Left ventricle myocardium superior (tissue), 1 donor: ENCODE measurements at regions not wholly inside any gene's neighbourhood (a gene's known extent, or its start where the extent isn't known, plus 50 kb on each side); places are given as distances from the start of the nearest gene placed in this dataset.
"Not testable (repeated sequence)": the region's sequence is repeated elsewhere in the genome, so short reads cannot be mapped to it uniquely, and the experiment has no call there.

ENCODE experiments used
- ATAC-seq: fragments of 200-7000 bp; cut with Tn5 transposase; one replicate; pipeline ENCODE4 v1.9.1; 2020; ENCODE audit warnings: mild to moderate bottlenecking, moderate library complexity
- DNase-seq: peaks from one replicate; pipeline ENCODE4 v3.0.0-alpha.2; 2020
- intact Hi-C: fragments of 100-400 bp; cut with micrococcal nuclease; formaldehyde crosslinking; loops from one replicate; pipeline ENCODE4 v1.11.0; 2022
- donor health status: DM: no; HTN: yes; CAD: no; lungs with severe emphysema.

- intact Hi-C loops, result no loop called here
- no peak for ATAC-seq
- DNase-seq, result no peak
Measured at GRCh38 chr3:147333098-147333497, 73.2 kb downstream of the ZIC4 start.

- DNase-seq (no peak), ATAC-seq (no peak)
- intact Hi-C loops, result no loop called here
Measured at GRCh38 chr3:147328711-147329110, 77.6 kb downstream of the ZIC4 start.

- intact Hi-C loops, result no loop called here
- no peak for ATAC-seq
Measured at GRCh38 chr3:147324356-147324755, 82.0 kb downstream of the ZIC4 start.

GRCh38 chr3:147318900-147319299 lies 87.4 kb downstream of the ZIC4 start:
- DNase-seq (no peak), ATAC-seq (no peak)
- intact Hi-C loops, result no loop called here

More at GRCh38 chr3:147324356-147324755, 82.0 kb downstream of the ZIC4 start:
- DNase-seq, result no peak

- DNase-seq, ATAC-seq, intact Hi-C loops: not testable (repeated sequence)
Measured at GRCh38 chr3:147317080-147317479, 89.3 kb downstream of the ZIC4 start.

GRCh38 chr3:147313513-147313912 lies 92.8 kb downstream of the ZIC4 start:
- intact Hi-C loops, result no loop called here
- ATAC-seq, result no peak

GRCh38 chr3:147312786-147313280 lies 93.5 kb downstream of the ZIC4 start:
- ATAC-seq (no peak), DNase-seq (no peak)
- intact Hi-C loops, result no loop called here

More at GRCh38 chr3:147313513-147313912, 92.8 kb downstream of the ZIC4 start:
- DNase-seq, result no peak

GRCh38 chr3:147311716-147312115 lies 94.6 kb downstream of the ZIC4 start:
- intact Hi-C loops, result no loop called here
- ATAC-seq, result no peak
- DNase-seq, result no peak

GRCh38 chr3:147305533-147306250 lies 100.7 kb downstream of the ZIC4 start:
- intact Hi-C loops, result no loop called here
- no peak for DNase-seq
- ATAC-seq, result no peak

- ATAC-seq (no peak), DNase-seq (no peak)
- intact Hi-C loops, result no loop called here
Measured at GRCh38 chr3:147304756-147305155, 101.6 kb downstream of the ZIC4 start.

GRCh38 chr3:147301781-147302180 lies 104.6 kb downstream of the ZIC4 start:
- ATAC-seq (no peak), DNase-seq (no peak)
- intact Hi-C loops, result no loop called here

- no peak for ATAC-seq
- DNase-seq, result no peak
- intact Hi-C loops, result no loop called here
Measured at GRCh38 chr3:147299656-147300055, 106.7 kb downstream of the ZIC4 start.

GRCh38 chr3:147298511-147298982 lies 107.8 kb downstream of the ZIC4 start:
- DNase-seq, result no peak

GRCh38 chr3:147297761-147298350 lies 108.5 kb downstream of the ZIC4 start:
- no peak for ATAC-seq
- DNase-seq, result no peak
- intact Hi-C loops, result no loop called here

More at GRCh38 chr3:147298511-147298982, 107.8 kb downstream of the ZIC4 start:
- peak; percentile 36 for ATAC-seq
- intact Hi-C loops, result no loop called here

GRCh38 chr3:147287370-147287769 lies 119.0 kb downstream of the ZIC4 start:
- ATAC-seq, intact Hi-C loops, DNase-seq: not testable (repeated sequence)

GRCh38 chr3:147269907-147270306 lies 136.4 kb downstream of the ZIC4 start:
- intact Hi-C loops, result no loop called here
- no peak for DNase-seq
- ATAC-seq, result no peak

- ATAC-seq (no peak), DNase-seq (no peak)
- intact Hi-C loops, result no loop called here
Measured at GRCh38 chr3:147267434-147267833, 138.9 kb downstream of the ZIC4 start.

- DNase-seq (no peak), ATAC-seq (no peak)
- intact Hi-C loops, result no loop called here
Measured at GRCh38 chr3:147257944-147258343, 148.4 kb downstream of the ZIC4 start.

GRCh38 chr3:147256739-147257138 lies 149.6 kb downstream of the ZIC4 start:
- no peak for ATAC-seq
- DNase-seq, result no peak
- intact Hi-C loops, result no loop called here

- ATAC-seq (no peak), DNase-seq (no peak)
- intact Hi-C loops, result no loop called here
Measured at GRCh38 chr3:147246906-147247305, 159.4 kb downstream of the ZIC4 start.

- intact Hi-C loops, DNase-seq, ATAC-seq: not testable (repeated sequence)
Measured at GRCh38 chr3:147245638-147246037, 160.7 kb downstream of the ZIC4 start.
